ENCODE measurements at regions not wholly inside any gene's neighbourhood (a gene's known extent, or its start where the extent isn't known, plus 50 kb on each side); places are given as distances from the start of the nearest gene placed in this dataset.

DNA sequence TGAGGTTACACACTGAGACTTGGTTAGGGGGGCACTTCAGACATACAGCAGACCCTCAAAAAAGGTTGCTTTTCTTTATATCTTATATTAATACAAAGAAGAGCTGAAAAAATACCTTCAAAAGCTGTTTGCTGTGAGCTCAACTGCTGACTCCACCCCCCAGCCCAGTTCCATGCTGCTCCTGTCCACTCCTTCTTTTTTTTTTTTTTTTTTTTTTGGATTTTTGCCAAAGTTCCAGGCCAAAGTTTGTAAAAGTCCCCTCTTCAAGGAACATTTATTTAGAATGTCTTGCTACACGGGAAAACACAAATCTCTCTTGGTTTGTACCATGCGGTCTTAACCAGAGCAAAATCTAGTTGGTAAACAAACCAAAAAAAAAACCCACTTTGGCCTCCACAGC lies 85.3 kb upstream of the AKAP12 start:
- H3K27me3 ChIP-seq (replicated peaks; ENCODE audit: insufficient read depth) = no peaks in the 10 kb centered on the region

DNA sequence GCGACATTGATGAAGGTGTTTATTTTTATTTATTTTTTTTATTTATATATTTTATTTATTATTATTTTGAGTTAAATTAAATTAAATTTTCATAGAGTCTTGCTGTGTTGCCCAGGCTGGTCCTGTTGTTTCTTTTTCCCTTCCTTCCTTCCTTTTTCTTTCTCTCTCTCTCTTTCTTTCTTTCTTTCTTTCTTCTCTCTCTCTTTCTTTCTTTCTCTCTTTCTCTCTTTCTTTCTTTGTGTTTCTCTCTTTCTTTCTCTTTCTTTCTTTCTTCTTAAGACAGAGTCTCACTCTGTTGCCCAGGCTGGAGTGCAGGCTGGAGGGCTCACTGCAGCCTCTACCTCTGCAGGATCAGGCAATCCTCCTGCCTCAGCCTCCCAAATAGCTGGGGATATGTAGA lies 84.7 kb upstream of the AKAP12 start:
- no peak for TF ChIP-seq CTCF (IDR thresholded peaks at IDR 0.05)
- Histone ChIP-seq H3K36me3 (no peaks in the 10 kb centered on the region), H3K9me3 (no peaks in the 10 kb centered on the region), H3K27me3 (replicated peaks; ENCODE audit: insufficient read depth) (no peaks in the 10 kb centered on the region), H3K27ac (no peak overlapping the region), H3K4me3 (no peak overlapping the region), H3K4me1 (ENCODE audit: control insufficient read depth in 1 of 2, low read depth in 2 of 2) (no peaks in the 10 kb centered on the region)
- ATAC-seq (ENCODE audit: insufficient number of reproducible peaks, low FRiP score, low read depth) (no peak), DNase-seq (ENCODE audit: low spot score) (no peak)

More for the DNA sequence above, 85.3 kb upstream of the AKAP12 start:
- H3K9me3 ChIP-seq = no peaks in the 10 kb centered on the region
- DNase-seq (ENCODE audit: low spot score) (no peak), ATAC-seq (ENCODE audit: insufficient number of reproducible peaks, low FRiP score, low read depth) (no peak)
- H3K27ac ChIP-seq = no peak overlapping the region
- no peak overlapping the region for H3K4me3 ChIP-seq
- H3K4me1 ChIP-seq (ENCODE audit: control insufficient read depth in 1 of 2, low read depth in 2 of 2) = no peaks in the 10 kb centered on the region
- no peak for TF ChIP-seq CTCF (IDR thresholded peaks at IDR 0.05)
- H3K36me3 ChIP-seq = no peaks in the 10 kb centered on the region

GRCh38 chr6:151160929-151161757 lies 78.6 kb upstream of the AKAP12 start:
- peak overlapping the region; percentile 11 for H3K4me3 ChIP-seq
- no peak for DNase-seq (ENCODE audit: low spot score)
- no peaks in the 10 kb centered on the region for H3K36me3 ChIP-seq
- no peaks in the 10 kb centered on the region for H3K9me3 ChIP-seq
- no peaks in the 10 kb centered on the region for H3K27me3 ChIP-seq (replicated peaks; ENCODE audit: insufficient read depth)
- ATAC-seq (ENCODE audit: insufficient number of reproducible peaks, low FRiP score, low read depth) = no peak
- no peaks in the 10 kb centered on the region for H3K4me1 ChIP-seq (ENCODE audit: control insufficient read depth in 1 of 2, low read depth in 2 of 2)
- no peak for TF ChIP-seq CTCF (IDR thresholded peaks at IDR 0.05)
- no peak overlapping the region for H3K27ac ChIP-seq

GRCh38 chr6:151164383-151164782 lies 75.4 kb upstream of the AKAP12 start:
- no peak for ATAC-seq (ENCODE audit: insufficient number of reproducible peaks, low FRiP score, low read depth)

GRCh38 chr6:151166180-151166579 lies 73.6 kb upstream of the AKAP12 start:
- H3K27ac ChIP-seq = no peak overlapping the region
- no peaks in the 10 kb centered on the region for H3K36me3 ChIP-seq
- TF ChIP-seq CTCF (IDR thresholded peaks at IDR 0.05) = no peak
- DNase-seq (ENCODE audit: low spot score) = no peak
- H3K4me1 ChIP-seq (ENCODE audit: control insufficient read depth in 1 of 2, low read depth in 2 of 2) = no peaks in the 10 kb centered on the region
- no peak overlapping the region for H3K4me3 ChIP-seq
- no peak for ATAC-seq (ENCODE audit: insufficient number of reproducible peaks, low FRiP score, low read depth)
- H3K9me3 ChIP-seq = no peaks in the 10 kb centered on the region
- no peaks in the 10 kb centered on the region for H3K27me3 ChIP-seq (replicated peaks; ENCODE audit: insufficient read depth)

More at GRCh38 chr6:151164383-151164782, 75.4 kb upstream of the AKAP12 start:
- no peaks in the 10 kb centered on the region for H3K9me3 ChIP-seq
- no peak overlapping the region for H3K4me3 ChIP-seq
- no peak overlapping the region for H3K27ac ChIP-seq
- H3K4me1 ChIP-seq (ENCODE audit: control insufficient read depth in 1 of 2, low read depth in 2 of 2) = no peaks in the 10 kb centered on the region
- no peaks in the 10 kb centered on the region for H3K27me3 ChIP-seq (replicated peaks; ENCODE audit: insufficient read depth)
- no peaks in the 10 kb centered on the region for H3K36me3 ChIP-seq
- no peak for DNase-seq (ENCODE audit: low spot score)
- no peak for TF ChIP-seq CTCF (IDR thresholded peaks at IDR 0.05)
